Spleen (tissue), 11 donors: ENCODE measurements at regions not wholly inside any gene's neighbourhood (a gene's known extent, or its start where the extent isn't known, plus 50 kb on each side); places are given as distances from the start of the nearest gene placed in this dataset.
A peak's percentile ranks its signal among the peaks of the same experiment; 100 is the strongest.

ENCODE experiments used
- DNase-seq: peaks from one replicate; pipeline ENCODE4 v3.0.0-alpha.2; 2020
- H3K27ac ChIP-seq, 8 donors: fragments of 200-600 bp; sonication (generic) in 7 of 8; 1 replicate in 4 of 8; 2 replicates in 4 of 8; pipeline versions ENCODE4 v1.5.0 to v1.8.0; 2016 to 2021; ENCODE audit warnings: inconsistent platforms in 4 of 8, mild to moderate bottlenecking in 4 of 8, moderate library complexity in 1 of 8
- H3K27me3 ChIP-seq, 7 donors: fragments of 200-600 bp; sonication (generic) in 6 of 7; replicated peaks in 1 of 7; 1 replicate in 4 of 7; 2 replicates in 3 of 7; pipeline versions ENCODE4 v1.5.0 to v1.8.0; 2016 to 2021; ENCODE audit warnings: inconsistent platforms in 3 of 7, mild to moderate bottlenecking in 1 of 7
- H3K36me3 ChIP-seq, 6 donors: fragments of 200-600 bp; sonication (generic) in 5 of 6; 1 replicate in 4 of 6; 2 replicates in 2 of 6; pipeline versions ENCODE4 v1.5.0 to v1.8.0; 2016 to 2021; ENCODE audit warnings: inconsistent platforms in 2 of 6
- H3K4me1 ChIP-seq, 6 donors: fragments of 200-600 bp; sonication (generic) in 5 of 6; 1 replicate in 3 of 6; 2 replicates in 3 of 6; pipeline versions ENCODE4 v1.5.0 to v1.8.0; 2016 to 2021; ENCODE audit warnings: inconsistent platforms in 3 of 6
- H3K4me3 ChIP-seq, 8 donors: fragments of 200-600 bp; sonication (generic) in 7 of 8; 1 replicate in 4 of 8; 2 replicates in 4 of 8; pipeline versions ENCODE4 v1.5.0 to v1.8.0; 2016 to 2021; ENCODE audit warnings: inconsistent platforms in 4 of 8, mild to moderate bottlenecking in 4 of 8, moderate library complexity in 2 of 8
- H3K9me3 ChIP-seq, 8 donors: fragments of 200-600 bp; sonication (generic) in 7 of 8; 1 replicate in 4 of 8; 2 replicates in 4 of 8; pipeline versions ENCODE4 v1.5.0 to v1.8.0; 2016 to 2021; ENCODE audit warnings: inconsistent platforms in 4 of 8
- CTCF ChIP-seq, 11 experiments: fragments of 200-600 bp in 7 of 11; fragments of 450-650 bp in 4 of 11; sonication (generic) in 4 of 11; IDR thresholded peaks in 8 of 11; conservative IDR thresholded peaks in 3 of 11; 1 replicate in 7 of 11; 2 replicates in 4 of 11; pipeline versions ENCODE4 v1.4.0 to v1.8.0; 2016 to 2021; ENCODE audit warnings: antibody characterized with exemption in 11 of 11, inconsistent platforms in 4 of 11, mild to moderate bottlenecking in 1 of 11
- POLR2A ChIP-seq, 3 donors: fragments of 450-650 bp; IDR thresholded peaks; one replicate each; pipeline ENCODE4 v1.5.1; 2017; ENCODE audit warnings: antibody characterized with exemption in 3 of 3, mild to moderate bottlenecking in 1 of 3
- POLR2AphosphoS5 ChIP-seq, 3 donors: sonication (generic); formaldehyde crosslinking; IDR thresholded peaks; one replicate each; pipeline ENCODE4 v1.5.1; 2017; ENCODE audit warnings: antibody characterized with exemption in 3 of 3
- WGBS, 5 donors: extraction: QIAGEN DNeasy Blood & Tissue Kit in 3 of 5; methylation state at CpG; one replicate each; pipeline versions ENCODE4 v1.1.5 to v1.1.7; 2013 to 2018; 5-methylcytosine and 5-hydroxymethylcytosine counted together
- intact Hi-C: fragments of 100-400 bp; cut with DNase I; formaldehyde crosslinking; loops from one replicate; pipeline ENCODE4 v1.15.0; 2023; ENCODE audit warnings: low total_unique reads
- donor health status: healthy with polysubstance abuse.
- donor health status: DM: no; HTN: no; CAD: no; lungs with moderate emphysema.
- donor health status: DM: no; HTN: no; CAD: no.
- donor health status: Bipolar disorder and iron deficiency.
- donor health status: healthy.
- donor health status: DM: no; HTN: no; CAD: no.
- donor health status: DM: yes; HTN: yes; CAD: no.

- Histone ChIP-seq H3K27ac (no peak overlapping the region), H3K4me3 (no peak overlapping the region), H3K9me3 (no peaks in the 10 kb centered on the region), H3K36me3 (no peaks in the 10 kb centered on the region), H3K27me3 (no peaks in the 10 kb centered on the region), H3K4me1 (peaks cover 0 to 32% (median 13%) of the 10 kb centered on the region in 6 donors)
- 70 to 92% (median 85%) methylated on average over 3 of the region's 3 CpGs for WGBS, 5 donors
- no peak for DNase-seq
- intact Hi-C loops = loop anchor here (2.0 kb wide), 1 partner anchor 237 kb away; no protein-coding TSS in a partner anchor
- TF ChIP-seq CTCF (IDR thresholded peaks at IDR 0.05 in 8 of 11, conservative IDR thresholded peaks at IDR 0.05 in 3 of 11) = no peak
- TF ChIP-seq POLR2A (IDR thresholded peaks at IDR 0.05) = no peak
- no peak for TF ChIP-seq POLR2AphosphoS5 (IDR thresholded peaks at IDR 0.05)
Observed at GRCh38 chr3:113051787-113052186, 61.0 kb downstream of the GTPBP8 start.

- 65 to 84% (median 74%) methylated on average over 3 of the region's 3 CpGs for WGBS, 5 donors
- H3K9me3 ChIP-seq = no peaks in the 10 kb centered on the region
Observed at GRCh38 chr3:113053169-113053568, 62.4 kb downstream of the GTPBP8 start.

GRCh38 chr3:113054552-113054951 is 63.8 kb downstream of the GTPBP8 start:
- WGBS, 5 donors = 0 to 27% (median 0%) methylated on average over 1 of the region's 1 CpG
- intact Hi-C loops = no loop called here
- peak overlapping the region in 1 of 8 donors; percentile 19 for H3K27ac ChIP-seq
- peaks cover 0 to 32% (median 13%) of the 10 kb centered on the region in 6 donors for H3K4me1 ChIP-seq
- H3K36me3 ChIP-seq = peaks cover 0 to 7% (median 0%) of the 10 kb centered on the region in 6 donors
- H3K9me3 ChIP-seq = no peaks in the 10 kb centered on the region
- no peaks in the 10 kb centered on the region for H3K27me3 ChIP-seq
- no peak overlapping the region for H3K4me3 ChIP-seq
- DNase-seq = no peak
- TF ChIP-seq POLR2AphosphoS5 (IDR thresholded peaks at IDR 0.05) (no peak), POLR2A (IDR thresholded peaks at IDR 0.05) (no peak), CTCF (IDR thresholded peaks at IDR 0.05 in 8 of 11, conservative IDR thresholded peaks at IDR 0.05 in 3 of 11) (no peak)

More at GRCh38 chr3:113053169-113053568, 62.4 kb downstream of the GTPBP8 start:
- no peak for DNase-seq
- Histone ChIP-seq H3K27ac (no peak overlapping the region), H3K36me3 (peaks cover 0 to 2% (median 0%) of the 10 kb centered on the region in 6 donors), H3K27me3 (no peaks in the 10 kb centered on the region), H3K4me1 (peaks cover 0 to 32% (median 13%) of the 10 kb centered on the region in 6 donors), H3K4me3 (no peak overlapping the region)
- intact Hi-C loops = loop anchor here (2.0 kb wide), 1 partner anchor 236 kb away; no protein-coding TSS in a partner anchor
- TF ChIP-seq POLR2AphosphoS5 (IDR thresholded peaks at IDR 0.05) = no peak
- no peak for TF ChIP-seq POLR2A (IDR thresholded peaks at IDR 0.05)
- no peak for TF ChIP-seq CTCF (IDR thresholded peaks at IDR 0.05 in 8 of 11, conservative IDR thresholded peaks at IDR 0.05 in 3 of 11)

GRCh38 chr3:113055201-113055600 is 64.4 kb downstream of the GTPBP8 start:
- Histone ChIP-seq H3K27ac (peak overlapping the region in 2 of 8 donors; percentile 17 to 19), H3K9me3 (no peaks in the 10 kb centered on the region), H3K27me3 (no peaks in the 10 kb centered on the region), H3K4me3 (no peak overlapping the region), H3K4me1 (peaks cover 0 to 32% (median 13%) of the 10 kb centered on the region in 6 donors), H3K36me3 (peaks cover 0 to 7% (median 0%) of the 10 kb centered on the region in 6 donors)
- intact Hi-C loops = no loop called here
- no peak for TF ChIP-seq POLR2A (IDR thresholded peaks at IDR 0.05)
- TF ChIP-seq CTCF (IDR thresholded peaks at IDR 0.05 in 8 of 11, conservative IDR thresholded peaks at IDR 0.05 in 3 of 11) = no peak
- no peak for TF ChIP-seq POLR2AphosphoS5 (IDR thresholded peaks at IDR 0.05)
- DNase-seq = no peak
